ENCODE measurements at regions not wholly inside any gene's neighbourhood (a gene's known extent, or its start where the extent isn't known, plus 50 kb on each side); places are given as distances from the start of the nearest gene placed in this dataset.

DNA sequence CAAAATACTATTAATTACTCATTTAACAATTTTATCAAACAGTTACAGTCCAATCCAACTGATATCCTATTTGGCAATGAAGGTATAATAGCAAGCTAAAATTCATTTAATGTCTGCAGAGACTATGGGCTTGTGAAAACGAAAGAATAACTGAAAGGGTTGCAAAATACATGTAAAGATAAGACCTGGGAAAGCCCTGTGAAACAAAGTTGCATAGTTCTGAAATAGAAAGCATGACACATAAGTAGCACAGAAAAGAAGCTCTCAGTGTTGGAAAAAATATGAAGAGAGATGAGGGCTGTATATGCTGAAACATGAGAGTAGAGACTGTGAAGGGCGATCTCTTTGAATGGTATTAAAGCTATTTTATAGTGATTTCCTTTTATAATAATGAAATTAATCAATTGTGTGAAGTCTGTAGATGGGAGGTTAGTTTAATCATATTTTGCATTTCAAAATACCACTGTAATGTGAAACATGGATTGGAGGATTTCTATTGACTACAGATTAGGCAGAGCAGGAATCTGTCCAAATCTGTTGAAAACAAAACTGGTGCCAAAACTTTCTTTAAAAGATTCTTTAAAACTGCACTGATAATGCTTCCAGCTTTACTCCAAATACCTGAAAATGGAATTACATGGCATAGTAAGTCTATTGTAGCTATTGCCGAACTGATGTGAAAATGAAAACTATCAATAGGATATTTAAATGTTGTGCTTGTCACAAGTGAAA is 1518.9 kb upstream of the B3GALT2 start:
- TF ChIP-seq TOX (CRISPR knock-in tag; IDR thresholded peaks at IDR 0.05; ENCODE audit: borderline replicate concordance): no peak
- no peak for TF ChIP-seq ZNF565 (CRISPR knock-in tag; conservative IDR thresholded peaks at IDR 0.05; ENCODE audit: low read depth)
- no peak for TF ChIP-seq ZNF70 (CRISPR knock-in tag; IDR thresholded peaks at IDR 0.05)
- peak; percentile 91 for ATAC-seq

DNA sequence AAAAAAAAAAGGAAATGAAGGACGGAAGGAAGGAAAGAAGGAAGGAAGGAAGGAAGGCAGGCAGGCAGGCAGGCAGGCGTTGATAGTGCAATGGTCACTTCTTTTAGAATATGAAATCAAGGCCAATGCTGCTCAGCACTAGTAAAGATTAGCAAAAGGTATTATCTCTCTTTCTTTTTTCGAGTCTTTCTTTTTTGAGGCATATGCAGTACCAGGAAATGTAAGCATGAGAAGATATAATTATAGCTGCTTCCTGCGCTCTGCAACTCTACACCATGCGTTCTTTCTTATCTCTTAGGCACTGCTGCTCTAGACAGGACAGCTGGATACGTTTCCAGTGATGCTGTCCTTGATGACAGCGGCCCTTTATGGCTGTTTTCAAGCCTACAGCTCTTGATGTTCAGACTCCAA is 1512.5 kb upstream of the B3GALT2 start:
- peak; percentile 95 for ATAC-seq
- TF ChIP-seq RARB (CRISPR knock-in tag; IDR thresholded peaks at IDR 0.05): no peak
- TF ChIP-seq, protein P1, sequence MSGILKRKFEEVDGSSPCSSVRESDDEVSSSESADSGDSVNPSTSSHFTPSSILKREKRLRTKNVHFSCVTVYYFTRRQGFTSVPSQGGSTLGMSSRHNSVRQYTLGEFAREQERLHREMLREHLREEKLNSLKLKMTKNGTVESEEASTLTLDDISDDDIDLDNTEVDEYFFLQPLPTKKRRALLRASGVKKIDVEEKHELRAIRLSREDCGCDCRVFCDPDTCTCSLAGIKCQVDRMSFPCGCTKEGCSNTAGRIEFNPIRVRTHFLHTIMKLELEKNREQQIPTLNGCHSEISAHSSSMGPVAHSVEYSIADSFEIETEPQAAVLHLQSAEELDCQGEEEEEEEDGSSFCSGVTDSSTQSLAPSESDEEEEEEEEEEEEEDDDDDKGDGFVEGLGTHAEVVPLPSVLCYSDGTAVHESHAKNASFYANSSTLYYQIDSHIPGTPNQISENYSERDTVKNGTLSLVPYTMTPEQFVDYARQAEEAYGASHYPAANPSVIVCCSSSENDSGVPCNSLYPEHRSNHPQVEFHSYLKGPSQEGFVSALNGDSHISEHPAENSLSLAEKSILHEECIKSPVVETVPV (CRISPR knock-in tag; IDR thresholded peaks at IDR 0.05): no peak

DNA sequence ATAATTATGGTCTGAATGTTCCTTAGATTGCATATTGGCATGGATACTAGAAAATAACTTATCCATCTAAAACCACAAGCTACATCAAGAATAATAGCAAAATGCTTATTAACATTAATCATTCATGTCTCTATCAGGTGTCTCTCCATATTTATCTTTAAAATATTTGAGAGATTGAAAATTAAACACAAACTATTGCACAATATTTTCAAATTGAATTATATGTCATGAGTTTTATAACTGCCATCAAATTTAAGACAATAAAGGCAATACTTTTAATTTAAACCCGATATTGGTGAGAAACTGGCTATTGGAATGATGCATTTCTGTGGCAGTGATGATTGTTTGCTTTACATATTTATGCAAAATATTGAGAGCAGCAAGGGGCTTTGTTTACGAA is 1506.8 kb upstream of the B3GALT2 start:
- no peak for ATAC-seq
- TF ChIP-seq, protein P1 (CRISPR knock-in tag; IDR thresholded peaks at IDR 0.05): no peak
- no peak for TF ChIP-seq TCF4 (CRISPR knock-in tag; IDR thresholded peaks at IDR 0.05; ENCODE audit: borderline replicate concordance)
- TF ChIP-seq ZFP30 (CRISPR knock-in tag; IDR thresholded peaks at IDR 0.05): no peak
- no peak for TF ChIP-seq CSDC2 (CRISPR knock-in tag; IDR thresholded peaks at IDR 0.05)
- no peak for TF ChIP-seq ZNF565 (CRISPR knock-in tag; conservative IDR thresholded peaks at IDR 0.05; ENCODE audit: low read depth)
- TF ChIP-seq ESRRG (CRISPR knock-in tag; IDR thresholded peaks at IDR 0.05): no peak

DNA sequence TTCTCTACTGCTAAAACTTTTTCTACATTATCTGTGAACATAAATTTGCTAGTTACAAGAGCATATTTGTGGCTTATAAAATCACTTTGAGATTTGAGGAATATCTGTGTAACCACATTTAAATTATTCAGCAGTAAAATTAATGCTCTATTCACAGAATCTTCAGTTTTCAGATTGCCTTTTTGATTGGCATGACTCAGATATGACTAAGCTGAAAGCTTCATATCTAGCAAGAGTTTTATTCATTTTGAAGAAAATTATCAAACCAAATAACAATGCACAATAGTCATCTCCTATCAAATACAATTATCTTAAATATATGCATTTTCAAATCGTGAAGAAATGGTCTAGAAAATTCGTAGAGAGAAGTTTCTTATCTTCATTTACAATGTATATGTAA is 1498.2 kb upstream of the B3GALT2 start:
- peak; percentile 51 for ATAC-seq

DNA sequence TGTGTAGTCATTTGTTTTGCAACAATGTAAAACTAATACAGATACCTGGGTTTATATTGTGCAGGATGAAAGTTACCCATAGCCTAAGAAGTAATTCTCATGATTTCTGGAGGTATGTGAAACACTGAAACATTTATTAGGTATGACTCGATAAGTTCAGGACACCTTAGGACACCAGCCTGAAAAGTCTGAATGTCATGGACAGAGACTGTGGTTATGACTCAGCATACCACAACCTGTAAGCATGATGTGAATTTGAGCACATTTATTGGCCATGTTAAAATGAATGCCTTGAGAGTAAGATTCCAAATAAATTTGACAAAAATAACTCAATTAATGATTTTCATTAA is 1471.7 kb upstream of the B3GALT2 start:
- TF ChIP-seq PPARA (CRISPR knock-in tag; IDR thresholded peaks at IDR 0.05; ENCODE audit: borderline replicate concordance) (no peak), SNAI2 (CRISPR knock-in tag; IDR thresholded peaks at IDR 0.05) (no peak), TOX (CRISPR knock-in tag; IDR thresholded peaks at IDR 0.05; ENCODE audit: borderline replicate concordance) (peak; percentile 68; the same call in 1 of the 2 replicates), GLIS3 (CRISPR knock-in tag; IDR thresholded peaks at IDR 0.05) (no peak)
- peak; percentile 98 for ATAC-seq

More for the DNA sequence above, 1498.2 kb upstream of the B3GALT2 start:
- TF ChIP-seq, protein P2, sequence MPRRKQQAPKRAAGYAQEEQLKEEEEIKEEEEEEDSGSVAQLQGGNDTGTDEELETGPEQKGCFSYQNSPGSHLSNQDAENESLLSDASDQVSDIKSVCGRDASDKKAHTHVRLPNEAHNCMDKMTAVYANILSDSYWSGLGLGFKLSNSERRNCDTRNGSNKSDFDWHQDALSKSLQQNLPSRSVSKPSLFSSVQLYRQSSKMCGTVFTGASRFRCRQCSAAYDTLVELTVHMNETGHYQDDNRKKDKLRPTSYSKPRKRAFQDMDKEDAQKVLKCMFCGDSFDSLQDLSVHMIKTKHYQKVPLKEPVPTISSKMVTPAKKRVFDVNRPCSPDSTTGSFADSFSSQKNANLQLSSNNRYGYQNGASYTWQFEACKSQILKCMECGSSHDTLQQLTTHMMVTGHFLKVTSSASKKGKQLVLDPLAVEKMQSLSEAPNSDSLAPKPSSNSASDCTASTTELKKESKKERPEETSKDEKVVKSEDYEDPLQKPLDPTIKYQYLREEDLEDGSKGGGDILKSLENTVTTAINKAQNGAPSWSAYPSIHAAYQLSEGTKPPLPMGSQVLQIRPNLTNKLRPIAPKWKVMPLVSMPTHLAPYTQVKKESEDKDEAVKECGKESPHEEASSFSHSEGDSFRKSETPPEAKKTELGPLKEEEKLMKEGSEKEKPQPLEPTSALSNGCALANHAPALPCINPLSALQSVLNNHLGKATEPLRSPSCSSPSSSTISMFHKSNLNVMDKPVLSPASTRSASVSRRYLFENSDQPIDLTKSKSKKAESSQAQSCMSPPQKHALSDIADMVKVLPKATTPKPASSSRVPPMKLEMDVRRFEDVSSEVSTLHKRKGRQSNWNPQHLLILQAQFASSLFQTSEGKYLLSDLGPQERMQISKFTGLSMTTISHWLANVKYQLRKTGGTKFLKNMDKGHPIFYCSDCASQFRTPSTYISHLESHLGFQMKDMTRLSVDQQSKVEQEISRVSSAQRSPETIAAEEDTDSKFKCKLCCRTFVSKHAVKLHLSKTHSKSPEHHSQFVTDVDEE (CRISPR knock-in tag; IDR thresholded peaks at IDR 0.05): no peak
- TF ChIP-seq ZC3H10 (CRISPR knock-in tag; IDR thresholded peaks at IDR 0.05) (peak; percentile 65; the same call in 1 of the 2 replicates), TOX (CRISPR knock-in tag; IDR thresholded peaks at IDR 0.05; ENCODE audit: borderline replicate concordance) (peak; percentile 42; the same call in 1 of the 2 replicates)

DNA sequence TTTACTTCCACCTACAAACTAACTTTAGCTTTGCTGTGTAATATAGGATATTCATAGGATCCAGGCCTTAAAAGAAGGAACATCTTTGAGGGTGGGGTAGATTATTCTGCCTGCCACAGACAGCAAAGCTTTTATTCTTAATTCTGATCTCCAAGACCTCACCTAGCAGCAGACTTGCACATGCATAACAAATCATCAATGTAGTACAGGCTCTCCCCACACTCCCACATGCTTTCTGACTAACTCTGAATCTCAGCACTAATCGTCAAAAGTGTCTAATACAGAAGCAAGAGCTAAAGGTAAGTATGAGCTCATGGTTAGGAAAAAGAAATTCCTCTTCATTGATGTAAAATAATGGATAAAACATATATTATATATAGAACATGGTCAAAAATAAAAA is 1468.5 kb upstream of the B3GALT2 start:
- ATAC-seq: no peak
- TF ChIP-seq ZC3H10 (CRISPR knock-in tag; IDR thresholded peaks at IDR 0.05) (no peak), SNAI2 (CRISPR knock-in tag; IDR thresholded peaks at IDR 0.05) (no peak), TOX (CRISPR knock-in tag; IDR thresholded peaks at IDR 0.05; ENCODE audit: borderline replicate concordance) (no peak), ZNF8 (CRISPR knock-in tag; IDR thresholded peaks at IDR 0.05) (no peak), ARNTL (CRISPR knock-in tag; IDR thresholded peaks at IDR 0.05; ENCODE audit: borderline replicate concordance, low read depth) (no peak), PPARA (CRISPR knock-in tag; IDR thresholded peaks at IDR 0.05; ENCODE audit: borderline replicate concordance) (no peak), CSDC2 (CRISPR knock-in tag; IDR thresholded peaks at IDR 0.05) (no peak), GLIS3 (CRISPR knock-in tag; IDR thresholded peaks at IDR 0.05) (no peak)
- TF ChIP-seq, protein P2 (CRISPR knock-in tag; IDR thresholded peaks at IDR 0.05): no peak
- TF ChIP-seq, protein P3, sequence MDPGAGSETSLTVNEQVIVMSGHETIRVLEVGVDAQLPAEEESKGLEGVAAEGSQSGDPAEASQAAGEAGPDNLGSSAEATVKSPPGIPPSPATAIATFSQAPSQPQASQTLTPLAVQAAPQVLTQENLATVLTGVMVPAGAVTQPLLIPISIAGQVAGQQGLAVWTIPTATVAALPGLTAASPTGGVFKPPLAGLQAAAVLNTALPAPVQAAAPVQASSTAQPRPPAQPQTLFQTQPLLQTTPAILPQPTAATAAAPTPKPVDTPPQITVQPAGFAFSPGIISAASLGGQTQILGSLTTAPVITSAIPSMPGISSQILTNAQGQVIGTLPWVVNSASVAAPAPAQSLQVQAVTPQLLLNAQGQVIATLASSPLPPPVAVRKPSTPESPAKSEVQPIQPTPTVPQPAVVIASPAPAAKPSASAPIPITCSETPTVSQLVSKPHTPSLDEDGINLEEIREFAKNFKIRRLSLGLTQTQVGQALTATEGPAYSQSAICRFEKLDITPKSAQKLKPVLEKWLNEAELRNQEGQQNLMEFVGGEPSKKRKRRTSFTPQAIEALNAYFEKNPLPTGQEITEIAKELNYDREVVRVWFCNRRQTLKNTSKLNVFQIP (CRISPR knock-in tag; IDR thresholded peaks at IDR 0.05; ENCODE audit: borderline replicate concordance, low read depth): no peak
- TF ChIP-seq, protein P4, sequence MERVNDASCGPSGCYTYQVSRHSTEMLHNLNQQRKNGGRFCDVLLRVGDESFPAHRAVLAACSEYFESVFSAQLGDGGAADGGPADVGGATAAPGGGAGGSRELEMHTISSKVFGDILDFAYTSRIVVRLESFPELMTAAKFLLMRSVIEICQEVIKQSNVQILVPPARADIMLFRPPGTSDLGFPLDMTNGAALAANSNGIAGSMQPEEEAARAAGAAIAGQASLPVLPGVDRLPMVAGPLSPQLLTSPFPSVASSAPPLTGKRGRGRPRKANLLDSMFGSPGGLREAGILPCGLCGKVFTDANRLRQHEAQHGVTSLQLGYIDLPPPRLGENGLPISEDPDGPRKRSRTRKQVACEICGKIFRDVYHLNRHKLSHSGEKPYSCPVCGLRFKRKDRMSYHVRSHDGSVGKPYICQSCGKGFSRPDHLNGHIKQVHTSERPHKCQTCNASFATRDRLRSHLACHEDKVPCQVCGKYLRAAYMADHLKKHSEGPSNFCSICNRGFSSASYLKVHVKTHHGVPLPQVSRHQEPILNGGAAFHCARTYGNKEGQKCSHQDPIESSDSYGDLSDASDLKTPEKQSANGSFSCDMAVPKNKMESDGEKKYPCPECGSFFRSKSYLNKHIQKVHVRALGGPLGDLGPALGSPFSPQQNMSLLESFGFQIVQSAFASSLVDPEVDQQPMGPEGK (CRISPR knock-in tag; IDR thresholded peaks at IDR 0.05; ENCODE audit: borderline replicate concordance): no peak
